ENCODE measurements at regions not wholly inside any gene's neighbourhood (a gene's known extent, or its start where the extent isn't known, plus 50 kb on each side); places are given as distances from the start of the nearest gene placed in this dataset.

DNA sequence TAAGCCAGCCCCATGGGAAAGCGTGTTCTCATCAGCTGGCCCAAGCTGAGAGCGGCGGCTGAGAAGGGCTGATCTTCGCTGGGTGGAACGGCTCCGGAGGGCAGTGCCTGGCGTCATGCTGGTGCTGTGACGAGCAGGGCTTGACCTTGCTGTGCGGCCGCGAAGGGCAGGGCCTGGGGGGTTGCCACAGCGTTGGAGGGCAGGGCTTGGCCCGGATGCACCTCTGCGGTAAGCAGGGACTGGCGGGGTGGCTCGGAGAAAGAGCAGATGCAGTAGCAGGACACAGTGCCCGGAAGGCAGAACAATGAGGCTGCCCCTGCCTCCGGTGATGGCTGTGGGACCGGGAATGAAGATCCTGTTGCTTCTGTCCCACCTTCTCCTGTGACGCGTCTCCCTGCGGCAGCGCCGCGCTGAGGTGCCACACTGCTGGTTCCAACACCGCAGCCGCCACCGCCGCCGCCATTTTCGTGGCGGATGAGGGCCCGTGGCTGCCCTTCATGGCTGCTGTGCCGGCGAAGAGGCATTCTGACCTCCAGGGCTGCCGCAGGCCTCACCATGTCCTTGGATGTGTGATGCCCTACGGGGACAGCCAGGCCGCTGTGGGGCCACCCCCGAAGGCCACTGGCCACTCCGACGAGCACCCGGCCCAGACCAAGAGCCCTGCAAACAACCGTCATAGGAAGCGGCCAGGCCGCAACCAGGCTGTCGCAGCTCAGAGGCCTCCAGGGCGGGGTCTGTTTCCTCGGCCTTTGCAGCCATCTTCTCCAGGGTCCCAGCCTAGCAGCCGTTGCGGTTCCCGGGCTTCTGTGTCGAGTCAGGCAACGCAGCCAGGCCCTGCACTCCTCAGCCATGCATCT is 890.5 kb upstream of the CTNND2 start:
- TF ChIP-seq POLR2A (IDR thresholded peaks at IDR 0.05) (no peak), POLR2AphosphoS5 (IDR thresholded peaks at IDR 0.05) (no peak)
- TF ChIP-seq, protein P1, sequence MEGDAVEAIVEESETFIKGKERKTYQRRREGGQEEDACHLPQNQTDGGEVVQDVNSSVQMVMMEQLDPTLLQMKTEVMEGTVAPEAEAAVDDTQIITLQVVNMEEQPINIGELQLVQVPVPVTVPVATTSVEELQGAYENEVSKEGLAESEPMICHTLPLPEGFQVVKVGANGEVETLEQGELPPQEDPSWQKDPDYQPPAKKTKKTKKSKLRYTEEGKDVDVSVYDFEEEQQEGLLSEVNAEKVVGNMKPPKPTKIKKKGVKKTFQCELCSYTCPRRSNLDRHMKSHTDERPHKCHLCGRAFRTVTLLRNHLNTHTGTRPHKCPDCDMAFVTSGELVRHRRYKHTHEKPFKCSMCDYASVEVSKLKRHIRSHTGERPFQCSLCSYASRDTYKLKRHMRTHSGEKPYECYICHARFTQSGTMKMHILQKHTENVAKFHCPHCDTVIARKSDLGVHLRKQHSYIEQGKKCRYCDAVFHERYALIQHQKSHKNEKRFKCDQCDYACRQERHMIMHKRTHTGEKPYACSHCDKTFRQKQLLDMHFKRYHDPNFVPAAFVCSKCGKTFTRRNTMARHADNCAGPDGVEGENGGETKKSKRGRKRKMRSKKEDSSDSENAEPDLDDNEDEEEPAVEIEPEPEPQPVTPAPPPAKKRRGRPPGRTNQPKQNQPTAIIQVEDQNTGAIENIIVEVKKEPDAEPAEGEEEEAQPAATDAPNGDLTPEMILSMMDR (IDR thresholded peaks at IDR 0.05) = no peak
